ENCODE measurements at regions not wholly inside any gene's neighbourhood (a gene's known extent, or its start where the extent isn't known, plus 50 kb on each side); places are given as distances from the start of the nearest gene placed in this dataset.

DNA sequence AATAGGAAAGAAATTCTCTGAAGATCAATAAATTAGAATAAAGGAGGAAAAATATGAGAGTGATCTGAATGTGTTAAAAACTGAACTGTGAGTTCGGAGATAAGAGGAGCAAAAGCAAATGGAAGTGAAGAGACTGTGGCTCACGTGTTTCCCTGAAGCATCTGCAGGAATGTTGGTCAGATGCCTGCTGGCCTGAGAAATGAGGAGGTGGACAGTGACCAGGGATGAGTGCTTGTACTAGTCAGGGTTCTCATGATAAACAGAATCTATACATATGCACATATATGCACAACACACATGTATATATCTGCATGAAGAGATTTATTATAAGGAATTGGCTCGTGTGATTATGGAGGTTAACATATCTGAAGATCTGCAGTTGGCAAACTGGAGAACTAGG is 103.4 kb upstream of the TIAM1 start:
- Histone ChIP-seq H3K4me1 (ENCODE audit: control insufficient read depth, insufficient read depth, low read length) (no peaks in the 10 kb centered on the region), H3K4me3 (no peak overlapping the region), H3K27ac (ENCODE audit: control insufficient read depth, insufficient read depth) (no peak overlapping the region), H3K9ac (ENCODE audit: control insufficient read depth, insufficient read depth, low read length) (no peak overlapping the region), H3K4me2 (ENCODE audit: control insufficient read depth, insufficient read depth) (no peak overlapping the region), H2AFZ (ENCODE audit: control insufficient read depth, low read depth, low read length) (no peak overlapping the region), H3K27me3 (replicated peaks in 1 of 2; ENCODE audit: control insufficient read depth in 2 of 2, insufficient read depth in 2 of 2, low read length in 1 of 2) (no peaks in the 10 kb centered on the region), H3K9me3 (replicated peaks; ENCODE audit: control insufficient read depth, insufficient read depth, low read length) (no peaks in the 10 kb centered on the region), H4K20me1 (ENCODE audit: control insufficient read depth, insufficient read depth) (no peaks in the 10 kb centered on the region), H3K79me2 (ENCODE audit: control insufficient read depth, insufficient read depth, low read length) (no peaks in the 10 kb centered on the region), H3K36me3 (ENCODE audit: control insufficient read depth in 2 of 2, insufficient read depth in 2 of 2, low read length in 1 of 2) (no peaks in the 10 kb centered on the region)
- ATAC-seq (no peak), DNase-seq (ENCODE audit: low read depth, low spot score) (no peak), FAIRE-seq (no peak)
- TF ChIP-seq, protein P1, sequence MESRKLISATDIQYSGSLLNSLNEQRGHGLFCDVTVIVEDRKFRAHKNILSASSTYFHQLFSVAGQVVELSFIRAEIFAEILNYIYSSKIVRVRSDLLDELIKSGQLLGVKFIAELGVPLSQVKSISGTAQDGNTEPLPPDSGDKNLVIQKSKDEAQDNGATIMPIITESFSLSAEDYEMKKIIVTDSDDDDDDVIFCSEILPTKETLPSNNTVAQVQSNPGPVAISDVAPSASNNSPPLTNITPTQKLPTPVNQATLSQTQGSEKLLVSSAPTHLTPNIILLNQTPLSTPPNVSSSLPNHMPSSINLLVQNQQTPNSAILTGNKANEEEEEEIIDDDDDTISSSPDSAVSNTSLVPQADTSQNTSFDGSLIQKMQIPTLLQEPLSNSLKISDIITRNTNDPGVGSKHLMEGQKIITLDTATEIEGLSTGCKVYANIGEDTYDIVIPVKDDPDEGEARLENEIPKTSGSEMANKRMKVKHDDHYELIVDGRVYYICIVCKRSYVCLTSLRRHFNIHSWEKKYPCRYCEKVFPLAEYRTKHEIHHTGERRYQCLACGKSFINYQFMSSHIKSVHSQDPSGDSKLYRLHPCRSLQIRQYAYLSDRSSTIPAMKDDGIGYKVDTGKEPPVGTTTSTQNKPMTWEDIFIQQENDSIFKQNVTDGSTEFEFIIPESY (IDR thresholded peaks at IDR 0.05) = no peak
- TF ChIP-seq MYC (IDR thresholded peaks at IDR 0.05; ENCODE audit: insufficient read depth, insufficient read length, insufficient replicate concordance, low read length, severe bottlenecking) (no peak), MEF2B (IDR thresholded peaks at IDR 0.05; ENCODE audit: partially characterized antibody, poor library complexity, severe bottlenecking) (no peak), ATF7 (IDR thresholded peaks at IDR 0.05; ENCODE audit: low read depth) (no peak), SREBF2 (IDR thresholded peaks at IDR 0.05; ENCODE audit: low read length) (no peak)
- TF ChIP-seq, protein P2, sequence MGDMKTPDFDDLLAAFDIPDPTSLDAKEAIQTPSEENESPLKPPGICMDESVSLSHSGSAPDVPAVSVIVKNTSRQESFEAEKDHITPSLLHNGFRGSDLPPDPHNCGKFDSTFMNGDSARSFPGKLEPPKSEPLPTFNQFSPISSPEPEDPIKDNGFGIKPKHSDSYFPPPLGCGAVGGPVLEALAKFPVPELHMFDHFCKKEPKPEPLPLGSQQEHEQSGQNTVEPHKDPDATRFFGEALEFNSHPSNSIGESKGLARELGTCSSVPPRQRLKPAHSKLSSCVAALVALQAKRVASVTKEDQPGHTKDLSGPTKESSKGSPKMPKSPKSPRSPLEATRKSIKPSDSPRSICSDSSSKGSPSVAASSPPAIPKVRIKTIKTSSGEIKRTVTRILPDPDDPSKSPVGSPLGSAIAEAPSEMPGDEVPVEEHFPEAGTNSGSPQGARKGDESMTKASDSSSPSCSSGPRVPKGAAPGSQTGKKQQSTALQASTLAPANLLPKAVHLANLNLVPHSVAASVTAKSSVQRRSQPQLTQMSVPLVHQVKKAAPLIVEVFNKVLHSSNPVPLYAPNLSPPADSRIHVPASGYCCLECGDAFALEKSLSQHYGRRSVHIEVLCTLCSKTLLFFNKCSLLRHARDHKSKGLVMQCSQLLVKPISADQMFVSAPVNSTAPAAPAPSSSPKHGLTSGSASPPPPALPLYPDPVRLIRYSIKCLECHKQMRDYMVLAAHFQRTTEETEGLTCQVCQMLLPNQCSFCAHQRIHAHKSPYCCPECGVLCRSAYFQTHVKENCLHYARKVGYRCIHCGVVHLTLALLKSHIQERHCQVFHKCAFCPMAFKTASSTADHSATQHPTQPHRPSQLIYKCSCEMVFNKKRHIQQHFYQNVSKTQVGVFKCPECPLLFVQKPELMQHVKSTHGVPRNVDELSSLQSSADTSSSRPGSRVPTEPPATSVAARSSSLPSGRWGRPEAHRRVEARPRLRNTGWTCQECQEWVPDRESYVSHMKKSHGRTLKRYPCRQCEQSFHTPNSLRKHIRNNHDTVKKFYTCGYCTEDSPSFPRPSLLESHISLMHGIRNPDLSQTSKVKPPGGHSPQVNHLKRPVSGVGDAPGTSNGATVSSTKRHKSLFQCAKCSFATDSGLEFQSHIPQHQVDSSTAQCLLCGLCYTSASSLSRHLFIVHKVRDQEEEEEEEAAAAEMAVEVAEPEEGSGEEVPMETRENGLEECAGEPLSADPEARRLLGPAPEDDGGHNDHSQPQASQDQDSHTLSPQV (IDR thresholded peaks at IDR 0.05) = no peak
- ChIA-PET RAD21 (ENCODE audit: unreplicated experiment) (no interaction called here), CTCF (no interaction called here), SMC1A (ENCODE audit: uncharacterized antibody, unreplicated experiment) (interaction anchor here (0.7 kb wide), 1 partner anchor 14 kb away, joined by 4 read pairs; no protein-coding TSS in a partner anchor), POLR2A (no interaction called here)
- intact Hi-C loops (cut with micrococcal nuclease; ENCODE audit: unreplicated experiment) = no loop called here
- WGBS (ENCODE audit: insufficient coverage, insufficient replicate concordance, low lambda C conversion rate, missing lambda C conversion rate) = 0% methylated on average over 3 of the region's 3 CpGs
- BruUV-seq (replicated peaks) = no TSS peak
- in situ Hi-C loops (cut with MboI) = no loop called here
